HG03103 (cell line): ENCODE measurements at regions not wholly inside any gene's neighbourhood (a gene's known extent, or its start where the extent isn't known, plus 50 kb on each side); places are given as distances from the start of the nearest gene placed in this dataset.
"Not testable (repeated sequence)": the region's sequence is repeated elsewhere in the genome, so short reads cannot be mapped to it uniquely, and the experiment has no call there.

ENCODE experiments used
- ATAC-seq: cut with Tn5 transposase; IDR thresholded peaks from one replicate; pipeline ENCODE4 v1.9.1; 2021; ENCODE audit warnings: low read depth; ENCODE audit not compliant: unreplicated experiment

DNA sequence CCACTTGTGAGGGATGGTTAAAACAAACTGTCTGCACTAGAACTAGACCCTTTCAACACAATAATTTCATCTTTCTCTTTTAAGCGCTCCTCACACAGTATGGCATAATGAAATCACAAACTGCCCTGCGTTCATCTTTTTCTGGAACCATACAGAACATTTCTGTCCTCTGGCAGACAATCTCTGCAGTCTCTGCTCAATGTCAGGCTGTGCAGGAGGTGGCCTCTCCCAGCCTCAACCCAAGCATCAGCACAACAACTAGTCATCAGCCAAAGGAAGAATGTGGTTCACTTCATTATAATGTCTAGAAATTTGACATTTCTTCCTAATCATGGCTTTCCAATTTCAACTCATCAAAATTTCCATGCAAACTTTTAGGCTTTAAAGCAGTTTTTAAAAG is 125.1 kb upstream of the STARD13 start:
- no peak for ATAC-seq

DNA sequence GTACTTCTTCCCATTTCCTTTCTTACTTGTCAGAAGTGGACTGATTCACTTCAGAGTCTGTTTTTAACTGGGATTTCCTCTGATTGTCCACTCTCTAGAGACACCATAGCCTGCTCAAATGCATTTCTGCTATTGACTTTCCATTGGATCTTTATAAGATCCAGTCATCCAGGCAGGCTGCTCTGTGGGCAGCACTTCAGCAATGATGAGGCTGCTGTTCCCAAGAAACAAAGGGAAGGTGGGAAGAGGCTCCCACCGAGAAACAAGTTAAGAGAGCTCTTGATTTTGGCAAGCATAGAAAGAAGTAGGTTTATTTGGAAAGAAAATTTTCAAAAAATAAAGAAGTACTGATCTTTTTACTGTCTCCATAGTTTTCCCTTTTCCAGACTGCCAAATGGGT is 125.8 kb upstream of the STARD13 start:
- no peak for ATAC-seq

- no peak for ATAC-seq
These were observed 130.3 kb upstream of the STARD13 start for GRCh38 chr13:33415822-33416221.

GRCh38 chr13:33418224-33418953 is 132.8 kb upstream of the STARD13 start:
- not testable (repeated sequence) for ATAC-seq

DNA sequence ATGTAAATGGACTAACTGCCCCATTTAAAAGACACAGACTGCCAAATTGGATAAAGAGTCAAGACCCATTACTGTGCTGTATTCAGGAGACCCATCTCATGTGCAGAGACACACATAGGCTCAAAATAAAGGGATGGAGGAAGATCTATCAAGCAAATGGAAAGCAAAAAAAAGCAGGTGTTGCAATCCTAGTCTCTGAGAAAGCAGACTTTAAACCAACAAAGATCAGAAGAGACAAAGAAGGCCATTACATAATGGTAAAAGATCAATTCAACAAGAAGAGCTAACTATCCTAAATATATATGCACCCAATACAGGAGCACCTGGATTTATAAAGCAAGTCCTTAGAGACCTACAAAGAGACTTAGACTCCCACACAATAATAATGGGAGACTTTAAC is 134.6 kb upstream of the STARD13 start:
- ATAC-seq: not testable (repeated sequence)

DNA sequence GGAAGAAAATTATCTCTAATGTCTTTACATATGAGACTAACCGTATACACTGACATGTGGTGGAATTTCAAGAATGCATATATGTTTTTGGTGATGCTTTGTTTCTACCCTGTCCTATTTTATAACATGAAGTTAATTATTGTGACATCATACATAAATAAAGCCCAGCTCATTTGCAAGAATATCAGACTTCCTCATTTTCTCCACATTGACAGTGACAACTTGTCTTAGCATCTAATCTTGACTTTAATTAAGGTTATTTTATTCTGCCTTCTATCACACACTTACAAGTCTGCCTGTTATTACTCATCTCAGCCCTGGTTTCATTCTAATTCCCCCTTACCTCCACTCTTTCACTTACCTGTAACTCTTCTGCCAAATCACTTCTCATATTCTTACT is 140.6 kb upstream of the STARD13 start:
- ATAC-seq: no peak

- ATAC-seq: no peak
These were observed 147.8 kb upstream of the STARD13 start for GRCh38 chr13:33433316-33433715.

GRCh38 chr13:33434676-33435075 is 149.1 kb upstream of the STARD13 start:
- ATAC-seq: no peak

DNA sequence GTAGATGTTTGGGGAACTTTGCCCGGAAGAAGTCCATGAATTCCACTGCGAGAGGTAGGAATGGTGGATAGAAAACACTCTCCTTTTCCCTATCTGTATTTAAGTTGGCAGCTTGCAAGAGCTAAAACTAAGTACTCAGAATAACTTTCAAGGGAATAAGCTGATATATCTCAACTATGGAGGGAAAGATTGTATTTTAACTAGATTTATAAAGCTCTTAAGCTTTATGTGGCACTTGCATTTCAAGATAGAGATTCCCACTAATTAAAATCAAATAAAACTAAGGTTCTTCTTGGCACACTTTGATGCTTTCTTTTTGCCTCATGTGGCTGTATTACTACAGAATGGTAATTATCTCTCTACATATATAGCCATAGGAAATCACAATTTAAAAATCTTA is 149.7 kb upstream of the STARD13 start:
- no peak for ATAC-seq

DNA sequence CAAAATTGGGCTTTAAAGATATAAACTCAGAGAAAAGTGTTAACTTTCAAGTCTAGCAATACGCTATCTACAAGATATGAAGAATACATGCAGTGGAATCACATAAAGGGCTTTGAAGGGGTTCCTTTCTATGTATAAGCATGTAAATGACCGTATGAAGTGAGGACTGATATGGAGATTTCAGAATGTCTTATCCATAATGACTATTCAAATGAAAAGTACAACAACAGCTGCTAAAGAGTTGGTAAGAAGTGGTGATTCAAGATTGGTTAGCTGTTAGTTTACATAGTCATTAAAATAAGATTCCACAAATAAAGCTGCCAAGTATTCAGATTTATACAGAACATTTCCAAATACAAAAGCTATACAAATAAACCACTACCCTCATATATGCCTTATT is 153.4 kb upstream of the STARD13 start:
- ATAC-seq: no peak

DNA sequence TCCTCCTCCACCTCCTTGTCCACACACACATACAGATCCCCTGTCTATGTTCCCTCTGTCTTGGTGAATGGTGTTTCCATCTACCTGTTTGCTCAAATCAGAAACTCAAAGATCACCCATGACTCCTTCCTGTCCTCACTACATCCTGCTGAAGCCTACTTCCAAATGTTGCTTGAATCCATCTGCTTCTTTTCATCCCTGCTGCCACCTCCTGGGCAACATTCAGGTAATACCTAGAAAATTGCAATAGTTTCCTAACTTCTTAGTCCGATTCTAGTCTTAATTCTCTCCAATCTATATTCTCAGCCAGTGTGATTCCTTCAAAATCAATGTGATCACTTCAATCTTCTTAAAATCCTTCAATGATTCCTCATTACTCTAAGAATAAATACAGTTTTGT is 155.5 kb upstream of the STARD13 start:
- ATAC-seq: no peak

DNA sequence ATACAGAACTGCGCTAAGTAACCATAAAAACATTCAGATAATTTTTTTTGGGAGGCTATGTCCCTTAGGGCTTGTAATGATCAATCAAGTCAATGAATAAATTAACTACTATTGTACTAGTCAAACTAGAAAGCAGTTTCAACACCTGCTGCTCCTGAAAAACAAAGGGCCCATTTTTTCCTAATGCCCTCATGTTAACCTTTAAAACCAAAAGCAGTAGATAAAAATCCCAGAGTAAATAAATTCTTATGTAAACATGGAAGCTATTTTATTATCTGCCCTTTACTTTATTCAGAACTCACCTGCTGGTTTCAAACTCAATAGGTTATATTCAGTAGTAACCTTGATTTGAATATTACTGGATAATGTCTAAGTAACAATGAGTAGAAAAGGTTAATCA is 159.5 kb upstream of the STARD13 start:
- ATAC-seq: no peak

GRCh38 chr13:33445476-33445875 is 159.9 kb upstream of the STARD13 start:
- ATAC-seq: no peak

DNA sequence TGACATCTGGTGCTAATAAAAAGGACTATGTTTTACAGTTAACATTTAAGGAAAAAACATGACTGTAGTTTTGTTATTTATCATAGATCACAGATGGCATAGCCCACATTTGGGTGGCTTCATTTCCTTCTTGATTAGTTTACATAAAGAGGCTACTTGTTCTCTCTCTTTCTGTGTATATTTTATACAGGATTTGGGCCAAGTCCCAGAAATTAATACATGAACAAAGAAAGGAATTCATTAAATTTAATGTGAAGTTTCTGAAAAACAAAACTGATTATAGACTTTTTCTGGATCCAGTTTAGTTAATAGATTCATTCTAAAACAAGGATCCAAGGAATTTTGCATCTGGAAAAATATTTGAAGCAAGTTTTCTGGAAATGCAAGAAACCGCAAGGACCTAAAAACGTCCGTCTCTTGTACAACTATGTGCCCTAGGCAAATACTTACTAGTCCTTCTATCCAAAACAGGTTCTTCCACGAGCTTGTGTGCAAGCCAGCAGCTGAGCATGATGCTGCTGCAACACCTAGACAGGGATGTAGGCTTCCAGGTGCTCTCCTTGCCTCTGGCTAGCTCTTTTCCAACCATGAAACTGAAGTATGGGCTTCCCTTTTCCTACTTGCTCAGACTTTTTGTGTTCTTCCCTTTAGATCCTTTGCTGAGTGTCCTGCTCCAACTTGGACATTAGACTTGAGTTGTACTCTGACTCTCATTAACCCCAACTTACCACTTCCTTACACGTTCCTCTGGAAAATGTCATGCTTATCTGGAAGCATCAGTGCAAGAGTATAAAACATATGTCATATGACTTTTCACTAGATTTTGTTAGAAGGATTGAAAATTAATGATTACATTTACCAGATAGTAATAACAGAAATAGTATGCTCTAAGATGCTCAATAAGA is 161.5 kb upstream of the STARD13 start:
- ATAC-seq: no peak

- no peak for ATAC-seq
These were observed 163.3 kb upstream of the STARD13 start for GRCh38 chr13:33448889-33449288.

DNA sequence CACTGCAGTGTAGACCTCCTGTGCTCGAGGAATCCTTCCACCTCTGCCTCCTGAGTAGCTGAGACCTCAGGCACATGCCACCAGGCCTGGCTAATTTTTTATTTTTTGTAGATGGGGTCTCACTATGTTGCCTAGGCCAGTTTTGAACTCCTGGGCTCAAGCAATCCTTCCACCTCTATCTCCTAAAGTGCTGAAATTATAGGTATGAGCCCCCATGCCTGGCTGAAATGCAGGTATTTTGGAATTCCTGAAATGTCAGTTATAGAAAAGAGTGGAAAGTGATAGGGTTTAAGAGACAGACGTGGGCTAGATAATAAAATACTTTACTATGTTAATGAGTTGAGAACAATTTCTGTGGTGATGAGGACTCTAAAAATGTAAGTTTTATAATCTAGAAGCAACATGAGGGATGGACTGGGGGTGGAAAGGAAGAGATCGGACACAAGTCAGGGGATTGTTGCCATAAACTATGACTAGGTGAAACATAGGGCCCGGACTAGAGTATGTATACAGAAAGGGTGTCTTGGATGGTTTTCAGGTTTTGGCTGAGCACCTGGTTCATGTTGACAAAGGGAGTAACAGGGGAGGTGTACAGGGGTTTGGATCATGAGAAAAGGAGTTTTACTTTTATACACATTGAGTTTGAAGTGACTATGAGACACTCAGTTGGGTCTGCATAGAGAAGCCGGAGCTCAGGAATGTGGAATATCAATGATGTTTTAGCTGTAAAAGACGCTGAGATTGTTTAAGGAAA is 165.6 kb upstream of the STARD13 start:
- ATAC-seq: no peak

- ATAC-seq: no peak
These were observed 167.4 kb upstream of the STARD13 start for GRCh38 chr13:33452873-33453517.

- ATAC-seq: no peak
These were observed 168.4 kb upstream of the STARD13 start for GRCh38 chr13:33453936-33454335.

DNA sequence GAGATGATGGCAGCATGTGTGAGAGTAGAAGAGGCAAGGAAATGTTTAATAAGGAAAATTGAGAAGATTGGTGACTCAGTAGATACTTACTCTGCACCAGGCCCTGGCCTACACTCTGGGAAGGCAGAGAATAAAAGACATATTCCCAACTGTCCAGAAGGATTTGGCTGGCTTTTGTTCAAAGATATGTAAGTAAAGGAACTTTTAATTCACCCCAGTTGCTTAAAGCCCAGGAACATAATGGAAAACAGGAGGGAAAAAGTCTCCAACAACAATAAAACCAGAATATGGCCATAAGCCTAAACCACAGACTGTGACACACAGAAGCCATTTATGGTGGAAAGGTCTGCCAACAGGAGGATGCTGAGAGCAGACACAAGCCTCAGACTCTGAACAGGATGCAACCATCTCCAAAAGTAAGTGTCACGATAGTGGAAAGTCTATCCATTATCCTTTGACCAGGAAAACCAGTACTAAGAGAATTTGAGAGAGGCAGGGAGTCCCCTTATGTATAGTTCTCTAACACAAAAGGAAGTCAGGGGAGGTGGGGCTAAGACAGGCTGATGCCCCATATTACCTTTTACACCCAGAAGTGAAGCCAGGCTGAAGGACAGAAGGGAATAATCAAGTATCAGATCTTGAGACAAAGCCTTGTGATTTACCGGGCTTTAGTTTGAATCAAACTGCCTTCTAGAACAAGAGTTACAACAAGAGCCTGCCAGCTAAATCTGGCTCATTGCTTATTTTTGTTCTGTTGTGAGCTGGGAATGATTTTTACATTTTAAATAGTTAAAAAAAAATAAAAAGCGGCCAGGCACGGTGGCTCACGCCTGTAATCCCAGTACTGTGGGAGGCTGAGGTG is 169.5 kb upstream of the STARD13 start:
- no peak for ATAC-seq

- ATAC-seq: no peak
These were observed 174.1 kb upstream of the STARD13 start for GRCh38 chr13:33459702-33460101.
